ENCODE measurements at regions not wholly inside any gene's neighbourhood (a gene's known extent, or its start where the extent isn't known, plus 50 kb on each side); places are given as distances from the start of the nearest gene placed in this dataset.
"Not testable (repeated sequence)": the region's sequence is repeated elsewhere in the genome, so short reads cannot be mapped to it uniquely, and the experiment has no call there.

GRCh38 chr16:65314627-65315008 is 192.8 kb upstream of the CDH11 start:
- no peak for DNase-seq

- DNase-seq, result no peak
Observed at GRCh38 chr16:65313936-65314626, 192.2 kb upstream of the CDH11 start.

- no peak for DNase-seq
Observed at GRCh38 chr16:65312795-65313194, 190.9 kb upstream of the CDH11 start.

GRCh38 chr16:65312071-65312470 is 190.2 kb upstream of the CDH11 start:
- no peak for DNase-seq

- not testable (repeated sequence) for DNase-seq
Observed at GRCh38 chr16:65310491-65310890, 188.6 kb upstream of the CDH11 start.

- DNase-seq, result no peak
Observed at GRCh38 chr16:65309354-65309753, 187.5 kb upstream of the CDH11 start.

GRCh38 chr16:65308506-65308905 is 186.6 kb upstream of the CDH11 start:
- DNase-seq, result no peak

GRCh38 chr16:65307286-65307685 is 185.4 kb upstream of the CDH11 start:
- no peak for DNase-seq

- no peak for DNase-seq
Observed at GRCh38 chr16:65306722-65307121, 184.9 kb upstream of the CDH11 start.

GRCh38 chr16:65306300-65306699 is 184.4 kb upstream of the CDH11 start:
- DNase-seq, result no peak

GRCh38 chr16:65305266-65305959 is 183.6 kb upstream of the CDH11 start:
- no peak for DNase-seq

GRCh38 chr16:65301029-65301428 is 179.2 kb upstream of the CDH11 start:
- no peak for DNase-seq

- DNase-seq, result no peak
Observed at GRCh38 chr16:65297453-65297852, 175.6 kb upstream of the CDH11 start.

- no peak for DNase-seq
Observed at GRCh38 chr16:65295527-65295926, 173.7 kb upstream of the CDH11 start.

- no peak for DNase-seq
Observed at GRCh38 chr16:65294708-65295107, 172.8 kb upstream of the CDH11 start.

GRCh38 chr16:65294165-65294564 is 172.3 kb upstream of the CDH11 start:
- no peak for DNase-seq

- no peak for DNase-seq
Observed at GRCh38 chr16:65289022-65289421, 167.2 kb upstream of the CDH11 start.

GRCh38 chr16:65287307-65287706 is 165.4 kb upstream of the CDH11 start:
- no peak for DNase-seq

GRCh38 chr16:65285128-65286048 is 163.5 kb upstream of the CDH11 start:
- DNase-seq, result no peak

- DNase-seq, result no peak
Observed at GRCh38 chr16:65284626-65285025, 162.8 kb upstream of the CDH11 start.

- no peak for DNase-seq
Observed at GRCh38 chr16:65283181-65283651, 161.4 kb upstream of the CDH11 start.

- DNase-seq, result no peak
Observed at GRCh38 chr16:65281586-65281985, 159.7 kb upstream of the CDH11 start.

- no peak for DNase-seq
Observed at GRCh38 chr16:65280845-65281512, 159.1 kb upstream of the CDH11 start.
